NCI-H1694 (cell line): ENCODE measurements at regions not wholly inside any gene's neighbourhood (a gene's known extent, or its start where the extent isn't known, plus 50 kb on each side); places are given as distances from the start of the nearest gene placed in this dataset.

Experiments
- DNase-seq: peaks from one replicate; lab custom pipeline; 2025; lab: John Stamatoyannopoulos, UW

DNA sequence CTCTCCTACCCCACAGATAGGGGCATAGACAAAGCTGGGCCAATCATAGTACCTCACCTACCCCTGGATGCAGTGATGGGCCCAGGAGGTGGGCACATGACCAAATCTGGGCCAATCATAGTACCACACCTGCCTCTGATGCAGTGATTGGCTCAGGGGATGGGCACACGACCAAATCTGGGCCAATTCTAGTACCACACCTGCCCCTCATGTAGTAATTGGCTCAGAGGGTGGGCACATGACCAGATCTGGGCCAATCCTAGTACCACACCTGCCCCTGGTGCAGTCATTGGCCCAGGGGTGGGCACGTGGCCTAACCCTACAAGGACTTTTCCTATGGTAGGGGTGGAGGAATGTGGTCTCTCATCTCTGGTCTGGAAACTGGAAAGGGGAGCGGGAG, 56.9 kb upstream of the MEF2A start:
- DNase-seq, result no peak

DNA sequence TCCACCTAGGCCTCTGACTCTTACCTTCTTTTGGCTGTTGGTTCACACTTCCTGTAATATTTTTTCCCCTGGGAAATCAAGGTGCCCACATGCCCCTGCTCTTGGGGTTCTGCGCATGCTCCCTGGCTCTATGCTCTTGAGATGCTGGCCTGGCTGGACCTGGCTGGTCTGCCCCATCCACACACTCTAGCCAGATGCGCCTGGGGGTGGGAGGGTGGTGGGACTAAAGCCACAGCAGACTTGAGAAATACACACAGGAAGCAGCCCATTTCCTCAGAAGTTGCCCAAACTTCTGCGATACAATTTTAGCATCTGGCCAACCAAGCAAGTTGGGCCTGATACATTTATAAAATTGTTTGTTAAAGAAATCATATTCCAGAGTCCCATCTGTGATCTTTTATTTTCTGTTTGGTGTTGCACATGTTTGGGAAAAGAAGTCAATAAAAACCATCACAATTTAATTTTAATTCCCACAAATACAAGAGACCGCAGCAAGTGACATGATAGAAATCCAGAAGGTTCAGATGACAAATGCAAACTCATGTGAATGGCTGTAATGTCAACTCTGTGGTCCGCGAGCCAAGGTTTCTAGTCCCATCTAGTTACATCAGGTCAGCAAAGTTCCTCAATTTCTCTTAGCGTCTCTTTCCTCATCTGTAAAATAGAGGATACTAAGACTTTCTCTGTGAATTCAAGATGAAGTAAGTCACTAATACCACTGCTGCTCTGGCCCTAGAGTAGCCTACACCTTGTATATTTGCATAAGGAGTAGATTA, 55.9 kb upstream of the MEF2A start:
- DNase-seq, result no peak

DNA sequence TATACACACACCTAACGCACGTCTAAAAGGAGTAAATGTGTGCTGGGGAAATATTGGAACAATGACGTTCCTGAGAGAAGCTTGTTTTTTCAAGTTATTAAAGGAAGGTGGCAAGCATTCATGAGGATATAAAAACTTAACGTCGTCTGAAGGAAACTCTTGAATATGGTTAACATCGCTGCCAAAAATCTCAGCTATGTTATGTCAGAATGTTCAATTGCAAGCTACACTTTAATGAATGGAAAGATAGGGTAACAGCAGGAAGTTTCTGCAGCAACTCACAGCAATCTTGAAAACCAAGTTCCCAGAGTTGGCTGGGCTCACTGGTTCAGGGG, 54.3 kb upstream of the MEF2A start:
- no peak for DNase-seq

DNA sequence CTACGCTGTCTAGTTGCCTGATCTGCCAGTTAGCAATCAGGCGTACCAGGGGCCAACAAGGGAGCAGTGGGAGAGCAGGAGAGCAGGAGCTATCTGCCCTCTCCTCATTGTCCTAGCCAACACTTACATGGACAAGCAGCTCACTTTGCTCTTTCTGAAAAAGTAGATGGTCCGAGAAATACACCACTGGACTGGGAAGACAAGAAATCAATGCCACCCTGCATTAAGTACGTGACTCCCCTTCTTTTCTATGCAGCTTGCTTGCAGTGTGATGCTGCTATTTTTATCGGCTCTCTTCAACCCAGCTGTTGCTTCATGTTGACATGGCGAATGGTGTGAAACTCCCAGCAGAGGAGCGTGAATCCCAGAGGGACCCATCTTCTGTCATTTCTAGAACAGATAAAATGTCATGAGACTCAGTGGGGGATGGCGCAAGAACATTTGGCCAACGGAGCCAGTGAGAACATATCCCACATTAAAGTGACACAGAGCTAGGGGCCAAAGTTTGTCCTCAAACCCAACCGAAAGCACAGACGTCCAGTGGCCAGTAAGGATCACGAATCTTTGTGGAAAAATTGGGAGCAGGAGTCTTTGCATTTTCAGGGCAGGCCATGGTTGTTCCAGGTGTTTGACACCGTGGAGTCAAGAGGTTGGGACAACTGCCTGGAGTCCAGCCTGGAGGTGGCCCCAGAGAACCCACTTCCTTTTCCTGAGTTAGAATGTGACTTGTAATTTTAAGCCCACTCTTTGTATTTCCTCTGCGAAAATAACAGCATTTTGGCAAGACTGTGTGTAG, 53.7 kb upstream of the MEF2A start:
- no peak for DNase-seq

DNA sequence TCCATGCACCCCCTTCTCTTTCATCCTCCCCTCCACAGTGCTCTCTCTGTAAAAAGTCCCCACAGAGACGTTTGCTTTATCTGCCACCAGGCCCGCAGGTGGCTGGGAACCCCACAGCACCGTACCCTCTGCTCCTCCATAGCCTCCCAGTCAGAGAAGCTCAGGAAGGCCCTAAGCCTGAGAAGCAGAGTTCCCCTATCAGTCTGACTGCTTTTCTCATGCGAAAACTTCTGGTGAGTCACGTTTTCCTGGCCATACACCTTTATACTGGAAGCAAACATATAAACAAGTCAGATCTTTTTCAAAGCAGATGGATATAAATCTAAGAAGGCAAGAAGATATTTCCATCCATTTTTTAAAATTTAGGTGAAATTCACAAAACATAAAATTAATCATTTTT, 51.5 kb upstream of the MEF2A start:
- DNase-seq, result no peak
